GM23338 (cell line): ENCODE measurements at regions not wholly inside any gene's neighbourhood (a gene's known extent, or its start where the extent isn't known, plus 50 kb on each side); places are given as distances from the start of the nearest gene placed in this dataset.

ENCODE experiments used
- ATAC-seq: fragments of 200-7000 bp; cut with Tn5 transposase; 3 replicates; pipeline ENCODE4 v1.9.1; 2020
- DNase-seq: peaks from one replicate; pipeline ENCODE4 v3.0.0-alpha.2; 2015; ENCODE audit warnings: low spot score
- H2AFZ ChIP-seq: fragments of 200-600 bp; sonication (generic); 2 replicates; pipeline ENCODE4 v1.8.0; 2016; ENCODE audit warnings: antibody characterized with exemption, mild to moderate bottlenecking, moderate library complexity
- H3F3A ChIP-seq: fragments of 200-600 bp; sonication (generic); replicated peaks from 2 replicates; pipeline ENCODE4 v1.8.0; 2017; ENCODE audit warnings: antibody characterized with exemption, mixed run types, low read depth
- H3K27ac ChIP-seq: fragments of 200-600 bp; sonication (generic); 2 replicates; pipeline ENCODE4 v1.6.1; 2016; ENCODE audit warnings: low read depth
- H3K27me3 ChIP-seq: fragments of 200-600 bp; sonication (generic); 2 replicates; pipeline ENCODE4 v1.8.0; 2016; ENCODE audit warnings: mild to moderate bottlenecking, mixed run types, moderate library complexity; ENCODE audit not compliant: insufficient read depth
- H3K36me3 ChIP-seq: fragments of 200-600 bp; sonication (generic); 2 replicates; pipeline ENCODE4 v1.8.0; 2016; ENCODE audit warnings: mild to moderate bottlenecking; ENCODE audit not compliant: insufficient read depth
- H3K4me1 ChIP-seq: fragments of 200-600 bp; sonication (generic); 2 replicates; pipeline ENCODE4 v1.8.0; 2016; ENCODE audit warnings: mild to moderate bottlenecking, moderate library complexity; ENCODE audit not compliant: insufficient read depth
- H3K4me2 ChIP-seq: fragments of 200-600 bp; sonication (generic); 2 replicates; pipeline ENCODE4 v1.7.1; 2017; ENCODE audit warnings: mixed run types
- H3K4me3 ChIP-seq: fragments of 200-600 bp; sonication (generic); 2 replicates; pipeline ENCODE4 v1.6.1; 2016; ENCODE audit warnings: mixed run types
- H3K79me2 ChIP-seq: fragments of 200-600 bp; sonication (generic); replicated peaks from 2 replicates; pipeline ENCODE4 v1.8.0; 2017; ENCODE audit warnings: mild to moderate bottlenecking; ENCODE audit not compliant: insufficient read depth
- H3K9me2 ChIP-seq: fragments of 200-600 bp; sonication (generic); 2 replicates; pipeline ENCODE4 v1.8.0; 2017; ENCODE audit not compliant: insufficient read depth
- H4K20me1 ChIP-seq: fragments of 200-600 bp; sonication (generic); replicated peaks from 2 replicates; pipeline ENCODE4 v1.8.0; 2017; ENCODE audit warnings: mild to moderate bottlenecking; ENCODE audit not compliant: insufficient read depth
- H3K27ac Mint-ChIP-seq: 2 replicates; pipeline ENCODE4 v1.8.0; 2020; ENCODE audit warnings: inconsistent platforms, mild to moderate bottlenecking, moderate library complexity, mixed read lengths
- H3K27me3 Mint-ChIP-seq: 3 replicates; pipeline ENCODE4 v1.8.0; 2022; ENCODE audit warnings: low read depth, mild to moderate bottlenecking, moderate library complexity, mixed read lengths, inconsistent platforms; ENCODE audit not compliant: insufficient read depth, poor library complexity
- H3K36me3 Mint-ChIP-seq: 3 replicates; pipeline ENCODE4 v1.8.0; 2021; ENCODE audit warnings: low read depth, mild to moderate bottlenecking, inconsistent platforms, moderate library complexity, mixed read lengths
- H3K4me1 Mint-ChIP-seq: 3 replicates; pipeline ENCODE4 v1.8.0; 2020; ENCODE audit warnings: mild to moderate bottlenecking, inconsistent platforms, mixed read lengths
- H3K4me3 Mint-ChIP-seq: 3 replicates; pipeline ENCODE4 v1.8.0; 2021; ENCODE audit warnings: moderate library complexity, mild to moderate bottlenecking, inconsistent platforms, mixed read lengths
- H3K9me3 Mint-ChIP-seq: 3 replicates; pipeline ENCODE4 v1.8.0; 2020; ENCODE audit warnings: moderate library complexity, mild to moderate bottlenecking, inconsistent platforms, mixed read lengths
- CTCF ChIP-seq, 2 experiments: fragments of 200-600 bp in 1 of 2; sonication (generic) in 1 of 2; conservative IDR thresholded peaks; 2 replicates each; pipeline versions ENCODE4 v1.5.1 to v1.6.1; 2016 to 2017; ENCODE audit warnings: antibody characterized with exemption in 2 of 2, low read depth in 2 of 2, mild to moderate bottlenecking in 2 of 2, moderate library complexity in 1 of 2
- EZH2phosphoT487 ChIP-seq: fragments of 200-600 bp; sonication (generic); IDR thresholded peaks from one replicate; pipeline ENCODE4 v1.8.1; 2018; ENCODE audit warnings: antibody characterized with exemption; ENCODE audit not compliant: unreplicated experiment
- JUNB ChIP-seq: IDR thresholded peaks from one replicate; pipeline ENCODE4 v1.6.1; 2016; ENCODE audit warnings: antibody characterized with exemption; ENCODE audit not compliant: unreplicated experiment
- NANOG ChIP-seq: IDR thresholded peaks from 2 replicates; pipeline ENCODE4 v1.6.1; 2016; ENCODE audit warnings: antibody characterized with exemption, borderline replicate concordance
- POLR2AphosphoS5 ChIP-seq: IDR thresholded peaks from 2 replicates; pipeline ENCODE4 v1.6.1; 2016; ENCODE audit warnings: antibody characterized with exemption, low read depth
- REST ChIP-seq: IDR thresholded peaks from one replicate; pipeline ENCODE4 v1.6.1; 2018; ENCODE audit warnings: antibody characterized with exemption; ENCODE audit not compliant: unreplicated experiment
- STAT1 ChIP-seq: IDR thresholded peaks from one replicate; pipeline ENCODE4 v1.6.1; 2016; ENCODE audit warnings: antibody characterized with exemption; ENCODE audit not compliant: unreplicated experiment
- ZNF114 ChIP-seq: fragments of 250-450 bp; sonication (Bioruptor Pico); IDR thresholded peaks from 2 replicates; pipeline ENCODE4 v1.5.0; 2020; ENCODE audit warnings: mild to moderate bottlenecking, moderate library complexity
- ZNF331 ChIP-seq: fragments of 250-450 bp; sonication (Bioruptor Pico); IDR thresholded peaks from 2 replicates; pipeline ENCODE4 v1.5.0; 2020; ENCODE audit warnings: low read depth, mild to moderate bottlenecking, moderate library complexity
- TF ChIP-seq, protein P1 (sequence below): IDR thresholded peaks from 2 replicates; pipeline ENCODE4 v1.6.1; 2016; ENCODE audit warnings: antibody characterized with exemption

- Histone ChIP-seq H3F3A (no peaks in the 10 kb centered on the region), H4K20me1 (no peaks in the 10 kb centered on the region), H3K36me3 (no peaks in the 10 kb centered on the region), H3K4me2 (no peak overlapping the region), H2AFZ (no peak overlapping the region), H3K9me2 (no peaks in the 10 kb centered on the region), H3K4me1 (0 out of 2 replicates have a peak, but pooled peaks cover 6% of the 10 kb centered on the region), H3K4me3 (no peak overlapping the region), H3K79me2 (no peaks in the 10 kb centered on the region), H3K27me3 (no peaks in the 10 kb centered on the region), H3K27ac (no peak overlapping the region)
- Mint-ChIP-seq H3K27me3 (no peaks in the 10 kb centered on the region), H3K4me1 (peaks cover 8% of the 10 kb centered on the region), H3K36me3 (peaks cover 25% of the 10 kb centered on the region; the same call in 2 of the 3 replicates), H3K27ac (no peak overlapping the region), H3K9me3 (peaks cover 23% of the 10 kb centered on the region), H3K4me3 (no peak overlapping the region)
- TF ChIP-seq, protein P1, sequence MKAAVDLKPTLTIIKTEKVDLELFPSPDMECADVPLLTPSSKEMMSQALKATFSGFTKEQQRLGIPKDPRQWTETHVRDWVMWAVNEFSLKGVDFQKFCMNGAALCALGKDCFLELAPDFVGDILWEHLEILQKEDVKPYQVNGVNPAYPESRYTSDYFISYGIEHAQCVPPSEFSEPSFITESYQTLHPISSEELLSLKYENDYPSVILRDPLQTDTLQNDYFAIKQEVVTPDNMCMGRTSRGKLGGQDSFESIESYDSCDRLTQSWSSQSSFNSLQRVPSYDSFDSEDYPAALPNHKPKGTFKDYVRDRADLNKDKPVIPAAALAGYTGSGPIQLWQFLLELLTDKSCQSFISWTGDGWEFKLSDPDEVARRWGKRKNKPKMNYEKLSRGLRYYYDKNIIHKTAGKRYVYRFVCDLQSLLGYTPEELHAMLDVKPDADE: no peak
- TF ChIP-seq JUNB (no peak), POLR2AphosphoS5 (no peak), STAT1 (no peak), CTCF (conservative IDR thresholded peaks at IDR 0.05; ENCODE audit: low read depth in 2 of 2) (no peak), NANOG (no peak)
- ATAC-seq (no peak), DNase-seq (no peak)
These were observed 85.3 kb upstream of the ZNF608 start for GRCh38 chr5:124831687-124832240.

DNA sequence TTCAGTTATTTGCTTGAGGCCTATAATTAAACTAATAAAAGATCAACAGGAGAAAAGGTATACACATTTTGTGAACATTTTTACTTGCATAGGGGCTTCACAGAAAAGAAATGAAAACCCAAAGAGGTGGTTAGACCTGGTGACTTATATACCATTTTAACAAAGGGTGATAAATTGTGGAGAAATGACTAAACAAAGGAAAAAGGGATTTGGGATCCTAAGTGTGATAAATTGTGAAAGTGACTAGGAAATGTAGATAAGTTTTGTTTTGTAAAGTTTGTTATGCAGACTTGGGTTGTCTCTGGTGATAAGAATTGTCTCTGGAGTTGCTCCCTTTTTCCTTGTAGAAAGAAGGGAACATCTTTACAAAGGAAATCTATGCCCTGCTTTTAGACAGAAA lies 86.1 kb upstream of the ZNF608 start:
- peaks cover 26% of the 10 kb centered on the region for H3K9me3 Mint-ChIP-seq
- no peaks in the 10 kb centered on the region for H3K27me3 Mint-ChIP-seq

More for the DNA sequence above, 86.1 kb upstream of the ZNF608 start:
- Histone ChIP-seq H3K36me3 (no peaks in the 10 kb centered on the region), H2AFZ (peak overlapping the region; percentile 36), H3K27me3 (no peaks in the 10 kb centered on the region), H3K27ac (no peak overlapping the region), H3F3A (no peaks in the 10 kb centered on the region), H4K20me1 (no peaks in the 10 kb centered on the region), H3K79me2 (no peaks in the 10 kb centered on the region), H3K4me2 (no peak overlapping the region), H3K9me2 (no peaks in the 10 kb centered on the region), H3K4me3 (no peak overlapping the region), H3K4me1 (0 out of 2 replicates have a peak, but pooled peaks cover 6% of the 10 kb centered on the region)
- DNase-seq: no peak
- Mint-ChIP-seq H3K4me1 (peaks cover 8% of the 10 kb centered on the region), H3K27ac (no peak overlapping the region), H3K36me3 (peaks cover 28% of the 10 kb centered on the region; the same call in 2 of the 3 replicates), H3K4me3 (no peak overlapping the region)
- TF ChIP-seq REST (no peak), JUNB (no peak), ZNF331 (no peak), ZNF114 (no peak), EZH2phosphoT487 (no peak), POLR2AphosphoS5 (no peak), STAT1 (no peak)
- TF ChIP-seq, protein P1: no peak
- no peak for ATAC-seq
